ENCODE measurements at regions not wholly inside any gene's neighbourhood (a gene's known extent, or its start where the extent isn't known, plus 50 kb on each side); places are given as distances from the start of the nearest gene placed in this dataset.

DNA sequence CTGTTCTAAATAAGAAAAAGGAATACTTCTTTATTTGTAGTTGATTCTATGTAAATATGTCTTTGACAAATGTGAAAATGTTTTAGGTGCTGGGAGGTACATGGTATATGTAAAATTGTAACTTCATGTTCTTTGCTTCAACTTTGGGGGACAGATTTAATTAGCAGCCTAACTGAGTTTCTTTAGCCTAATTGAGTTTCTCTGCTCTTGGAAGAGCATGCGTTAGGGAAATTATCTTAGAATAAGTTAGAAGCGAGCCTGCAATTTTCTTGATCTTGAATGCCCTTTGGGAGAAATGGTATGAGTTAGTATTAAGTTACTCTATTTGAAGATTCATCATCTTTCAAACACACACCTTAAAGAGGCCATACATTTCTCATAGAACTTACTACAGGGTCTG, 194.3 kb downstream of the AEBP2 start:
- Histone ChIP-seq H3K27ac (ENCODE audit: extremely low read depth, low read depth, low read length) (no peak overlapping the region), H3K9me1 (ENCODE audit: control insufficient read depth, insufficient read depth, low read length) (no peaks in the 10 kb centered on the region), H3K4me2 (ENCODE audit: insufficient read depth, low read length) (no peak overlapping the region), H3K4me1 (replicated peaks in 1 of 2; ENCODE audit: control insufficient read depth in 2 of 2, insufficient read depth in 2 of 2, low read length in 2 of 2) (no peaks in the 10 kb centered on the region), H3K36me3 (ENCODE audit: control insufficient read depth, insufficient read depth, low read length) (no peaks in the 10 kb centered on the region), H3K9me3 (replicated peaks; ENCODE audit: control insufficient read depth, insufficient read depth, low read depth, low read length) (no peaks in the 10 kb centered on the region), H3K9ac (ENCODE audit: insufficient read depth in 1 of 2, low read depth in 2 of 2, low read length in 2 of 2) (no peak overlapping the region), H4K20me1 (replicated peaks; ENCODE audit: control insufficient read depth, insufficient read depth, low read length) (no peaks in the 10 kb centered on the region), H3K27me3 (ENCODE audit: control insufficient read depth in 2 of 2, insufficient read depth in 2 of 2, low read length in 2 of 2) (no peaks in the 10 kb centered on the region), H2AFZ (ENCODE audit: low read depth, low read length) (no peak overlapping the region), H3K79me2 (ENCODE audit: control insufficient read depth, insufficient read depth, low read length) (no peaks in the 10 kb centered on the region), H3K4me3 (no peak overlapping the region)
- intact Hi-C loops (cut with micrococcal nuclease), result no loop called here
- ChIA-PET POLR2A (no interaction called here), CTCF (ENCODE audit: low intra/inter-chr PET ratio) (no interaction called here)
- FAIRE-seq, result no peak
- DNase-seq (ENCODE audit: extremely low read depth in 1 of 4, low spot score in 3 of 4), result no peak
- in situ Hi-C loops (cut with MboI), result no loop called here
- 4% methylated on average over 2 of the region's 2 CpGs for WGBS (ENCODE audit: insufficient coverage, low coverage, missing lambda C conversion rate)
- no TSS peak for BruUV-seq (replicated peaks)
- no peak for ATAC-seq
- TF ChIP-seq BRD9 (IDR thresholded peaks at IDR 0.05; ENCODE audit: low read depth, partially characterized antibody) (no peak), SMARCB1 (IDR thresholded peaks at IDR 0.05; ENCODE audit: insufficient read length, low read depth) (no peak), SAFB2 (IDR thresholded peaks at IDR 0.05; ENCODE audit: borderline replicate concordance, low read depth, low read length, severe bottlenecking) (no peak), EP400 (IDR thresholded peaks at IDR 0.05) (no peak), NFIC (IDR thresholded peaks at IDR 0.05) (no peak), PHB2 (IDR thresholded peaks at IDR 0.05; ENCODE audit: low read depth) (no peak), KAT2B (IDR thresholded peaks at IDR 0.05; ENCODE audit: low read depth, low read length) (no peak)
- TF ChIP-seq, protein P1, sequence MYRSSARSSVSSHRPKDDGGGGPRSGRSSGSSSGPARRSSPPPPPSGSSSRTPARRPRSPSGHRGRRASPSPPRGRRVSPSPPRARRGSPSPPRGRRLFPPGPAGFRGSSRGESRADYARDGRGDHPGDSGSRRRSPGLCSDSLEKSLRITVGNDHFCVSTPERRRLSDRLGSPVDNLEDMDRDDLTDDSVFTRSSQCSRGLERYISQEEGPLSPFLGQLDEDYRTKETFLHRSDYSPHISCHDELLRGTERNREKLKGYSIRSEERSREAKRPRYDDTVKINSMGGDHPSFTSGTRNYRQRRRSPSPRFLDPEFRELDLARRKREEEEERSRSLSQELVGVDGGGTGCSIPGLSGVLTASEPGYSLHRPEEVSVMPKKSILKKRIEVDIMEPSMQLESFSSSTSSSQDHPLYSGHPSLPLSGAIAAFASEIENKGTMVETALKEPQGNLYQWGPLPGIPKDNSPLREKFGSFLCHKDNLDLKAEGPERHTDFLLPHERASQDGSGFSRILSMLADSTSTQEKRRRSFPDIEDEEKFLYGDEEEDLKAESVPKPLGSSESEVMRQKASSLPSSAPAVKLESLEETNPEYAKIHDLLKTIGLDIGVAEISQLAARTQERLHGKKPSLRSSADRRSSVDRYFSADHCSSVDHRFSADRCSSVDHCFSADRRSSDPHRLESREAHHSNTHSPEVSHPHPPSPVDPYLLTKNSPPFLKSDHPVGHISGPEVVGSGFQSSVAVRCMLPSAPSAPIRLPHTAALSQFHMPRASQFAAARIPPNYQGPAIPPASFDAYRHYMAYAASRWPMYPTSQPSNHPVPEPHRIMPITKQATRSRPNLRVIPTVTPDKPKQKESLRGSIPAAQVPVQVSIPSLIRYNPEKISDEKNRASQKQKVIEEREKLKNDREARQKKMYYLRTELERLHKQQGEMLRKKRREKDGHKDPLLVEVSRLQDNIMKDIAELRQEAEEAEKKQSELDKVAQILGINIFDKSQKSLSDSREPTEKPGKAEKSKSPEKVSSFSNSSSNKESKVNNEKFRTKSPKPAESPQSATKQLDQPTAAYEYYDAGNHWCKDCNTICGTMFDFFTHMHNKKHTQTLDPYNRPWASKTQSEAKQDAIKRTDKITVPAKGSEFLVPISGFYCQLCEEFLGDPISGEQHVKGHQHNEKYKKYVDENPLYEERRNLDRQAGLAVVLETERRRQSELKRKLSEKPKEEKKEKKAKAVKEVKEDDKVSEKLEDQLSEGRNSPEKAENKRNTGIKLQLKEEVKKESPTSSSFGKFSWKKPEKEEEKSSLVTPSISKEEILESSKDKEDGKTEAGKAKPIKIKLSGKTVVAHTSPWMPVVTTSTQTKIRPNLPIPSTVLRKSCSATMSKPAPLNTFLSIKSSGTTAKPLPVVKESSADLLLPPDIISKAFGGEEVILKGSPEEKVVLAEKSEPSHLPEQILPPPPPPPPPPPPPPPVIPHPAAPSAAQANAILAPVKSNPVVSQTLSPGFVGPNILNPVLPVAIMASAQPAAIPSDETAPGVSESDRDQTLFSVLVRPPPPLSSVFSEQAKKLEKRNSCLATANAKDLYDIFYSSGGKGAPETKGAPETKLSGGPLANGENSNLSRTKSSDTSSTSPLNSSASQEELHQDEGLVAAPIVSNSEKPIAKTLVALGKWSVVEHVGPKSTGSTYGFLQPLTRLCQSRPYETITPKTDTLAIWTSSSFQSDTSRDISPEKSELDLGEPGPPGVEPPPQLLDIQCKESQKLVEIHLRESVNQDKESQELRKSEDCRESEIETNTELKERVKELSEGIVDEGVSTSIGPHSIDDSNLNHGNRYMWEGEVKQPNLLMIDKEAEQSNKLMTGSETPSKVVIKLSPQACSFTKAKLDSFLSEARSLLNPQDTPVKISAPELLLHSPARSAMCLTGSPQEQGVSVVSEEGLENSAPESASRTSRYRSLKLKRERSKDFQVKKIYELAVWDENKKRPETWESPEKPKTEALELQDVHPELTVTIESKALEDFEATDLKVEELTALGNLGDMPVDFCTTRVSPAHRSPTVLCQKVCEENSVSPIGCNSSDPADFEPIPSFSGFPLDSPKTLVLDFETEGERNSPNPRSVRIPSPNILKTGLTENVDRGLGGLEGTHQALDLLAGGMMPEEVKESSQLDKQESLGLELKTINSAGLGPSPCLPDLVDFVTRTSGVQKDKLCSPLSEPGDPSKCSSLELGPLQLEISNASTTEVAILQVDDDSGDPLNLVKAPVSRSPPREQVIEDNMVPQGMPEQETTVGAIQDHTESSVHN (IDR thresholded peaks at IDR 0.05; ENCODE audit: borderline replicate concordance in 1 of 2, low read depth in 1 of 2), result no peak
- TF ChIP-seq, protein P2, sequence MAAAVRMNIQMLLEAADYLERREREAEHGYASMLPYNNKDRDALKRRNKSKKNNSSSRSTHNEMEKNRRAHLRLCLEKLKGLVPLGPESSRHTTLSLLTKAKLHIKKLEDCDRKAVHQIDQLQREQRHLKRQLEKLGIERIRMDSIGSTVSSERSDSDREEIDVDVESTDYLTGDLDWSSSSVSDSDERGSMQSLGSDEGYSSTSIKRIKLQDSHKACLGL (CRISPR knock-in tag; IDR thresholded peaks at IDR 0.05; ENCODE audit: borderline replicate concordance, poor library complexity, severe bottlenecking), result no peak
- TF ChIP-seq, protein P3, sequence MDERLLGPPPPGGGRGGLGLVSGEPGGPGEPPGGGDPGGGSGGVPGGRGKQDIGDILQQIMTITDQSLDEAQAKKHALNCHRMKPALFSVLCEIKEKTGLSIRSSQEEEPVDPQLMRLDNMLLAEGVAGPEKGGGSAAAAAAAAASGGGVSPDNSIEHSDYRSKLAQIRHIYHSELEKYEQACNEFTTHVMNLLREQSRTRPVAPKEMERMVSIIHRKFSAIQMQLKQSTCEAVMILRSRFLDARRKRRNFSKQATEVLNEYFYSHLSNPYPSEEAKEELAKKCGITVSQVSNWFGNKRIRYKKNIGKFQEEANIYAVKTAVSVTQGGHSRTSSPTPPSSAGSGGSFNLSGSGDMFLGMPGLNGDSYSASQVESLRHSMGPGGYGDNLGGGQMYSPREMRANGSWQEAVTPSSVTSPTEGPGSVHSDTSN (CRISPR knock-in tag; IDR thresholded peaks at IDR 0.05; ENCODE audit: low read depth), result no peak
- TF ChIP-seq, protein P3 (tag; conservative IDR thresholded peaks at IDR 0.05; ENCODE audit: low read depth), result no peak

Measured in K562 (cell line).